Esophagus squamous epithelium (tissue), 5 donors: ENCODE measurements at regions not wholly inside any gene's neighbourhood (a gene's known extent, or its start where the extent isn't known, plus 50 kb on each side); places are given as distances from the start of the nearest gene placed in this dataset.

ENCODE experiments used
- DNase-seq: peaks from one replicate; lab custom pipeline; 2025; lab: John Stamatoyannopoulos, UW
- H3K27ac ChIP-seq, 4 donors: fragments of 200-600 bp; sonication (generic); one replicate each; pipeline ENCODE4 v1.5.1; 2016 to 2019; ENCODE audit warnings: mild to moderate bottlenecking in 1 of 4
- H3K27me3 ChIP-seq, 4 donors: fragments of 200-600 bp; sonication (generic); 1 replicate in 3 of 4; 2 replicates in 1 of 4; pipeline versions ENCODE4 v1.5.1 to v1.6.0; 2017 to 2021; ENCODE audit warnings: antibody characterized with exemption in 1 of 4
- H3K36me3 ChIP-seq, 3 donors: fragments of 200-600 bp; sonication (generic); one replicate each; pipeline ENCODE4 v1.5.1; 2016 to 2019
- H3K4me1 ChIP-seq, 3 donors: fragments of 200-600 bp; sonication (generic); one replicate each; pipeline ENCODE4 v1.5.1; 2017 to 2019
- H3K4me3 ChIP-seq, 4 donors: fragments of 200-600 bp; sonication (generic); 1 replicate in 3 of 4; 2 replicates in 1 of 4; pipeline ENCODE4 v1.5.1; 2016 to 2019; ENCODE audit warnings: mild to moderate bottlenecking in 2 of 4, moderate library complexity in 1 of 4
- H3K9me3 ChIP-seq, 3 donors: fragments of 200-600 bp; sonication (generic); one replicate each; pipeline ENCODE4 v1.5.1; 2016 to 2019
- CTCF ChIP-seq, 6 experiments: fragments of 450-650 bp in 4 of 6; fragments of 200-600 bp in 2 of 6; sonication (generic) in 2 of 6; IDR thresholded peaks; one replicate each; pipeline ENCODE4 v1.5.1; 2016 to 2019; ENCODE audit warnings: antibody characterized with exemption in 6 of 6, mild to moderate bottlenecking in 4 of 6, moderate library complexity in 4 of 6
- POLR2A ChIP-seq, 4 donors: fragments of 450-650 bp; IDR thresholded peaks; one replicate each; pipeline ENCODE4 v1.6.1; 2017; ENCODE audit warnings: antibody characterized with exemption in 4 of 4, mild to moderate bottlenecking in 4 of 4, moderate library complexity in 3 of 4
- WGBS, 2 donors: methylation state at CpG; one replicate each; pipeline ENCODE4 v1.1.5; 2018; 5-methylcytosine and 5-hydroxymethylcytosine counted together
- intact Hi-C: fragments of 100-400 bp; cut with DNase I; formaldehyde crosslinking; loops from one replicate; pipeline ENCODE4 v1.15.0; 2022
- donor health status: DM: yes; HTN: yes; CAD: no.

GRCh38 chr18:39911716-39912115 lies 2043.3 kb upstream of the PIK3C3 start:
- no peaks in the 10 kb centered on the region for H3K9me3 ChIP-seq
- H3K4me3 ChIP-seq: no peak overlapping the region
- TF ChIP-seq POLR2A (IDR thresholded peaks at IDR 0.05) (no peak), CTCF (IDR thresholded peaks at IDR 0.05) (no peak)
- DNase-seq: no peak
- H3K27ac ChIP-seq: no peak overlapping the region
- H3K27me3 ChIP-seq: no peaks in the 10 kb centered on the region
- H3K4me1 ChIP-seq: peaks cover 0 to 18% (median 0%) of the 10 kb centered on the region in 3 donors
- intact Hi-C loops: no loop called here
- no peaks in the 10 kb centered on the region for H3K36me3 ChIP-seq

GRCh38 chr18:39909706-39910105 lies 2045.3 kb upstream of the PIK3C3 start:
- WGBS, 2 donors: 23 to 31% methylated on average over 4 of the region's 4 CpGs
- no peak overlapping the region for H3K4me3 ChIP-seq
- no peaks in the 10 kb centered on the region for H3K36me3 ChIP-seq
- no peaks in the 10 kb centered on the region for H3K9me3 ChIP-seq
- intact Hi-C loops: no loop called here
- peaks cover 0 to 16% (median 0%) of the 10 kb centered on the region in 3 donors for H3K4me1 ChIP-seq
- no peak overlapping the region for H3K27ac ChIP-seq
- no peaks in the 10 kb centered on the region for H3K27me3 ChIP-seq
- DNase-seq: no peak
- no peak for TF ChIP-seq POLR2A (IDR thresholded peaks at IDR 0.05)
- TF ChIP-seq CTCF (IDR thresholded peaks at IDR 0.05): no peak

DNA sequence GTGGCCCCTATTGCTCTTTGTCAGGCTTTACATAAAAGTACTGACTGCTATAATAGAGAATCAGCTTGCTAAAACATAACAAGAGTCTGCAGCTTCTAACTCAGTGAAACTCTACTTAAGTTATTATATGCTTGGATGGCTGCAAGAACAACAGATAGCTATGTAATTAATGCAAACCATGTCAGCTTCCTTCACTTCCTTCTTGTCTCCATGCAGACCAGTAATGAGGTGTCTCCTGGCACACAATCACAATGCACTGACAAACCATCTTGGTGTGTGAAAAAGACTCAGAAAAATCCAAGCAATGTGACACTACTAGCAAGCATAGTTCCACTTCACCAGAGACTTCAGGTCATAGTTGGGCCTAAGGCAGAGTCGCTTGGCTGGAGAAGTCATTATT lies 2068.9 kb upstream of the PIK3C3 start:
- intact Hi-C loops: no loop called here
- Histone ChIP-seq H3K27ac (no peak overlapping the region), H3K4me3 (no peak overlapping the region), H3K36me3 (no peaks in the 10 kb centered on the region), H3K4me1 (no peaks in the 10 kb centered on the region), H3K9me3 (no peaks in the 10 kb centered on the region), H3K27me3 (no peaks in the 10 kb centered on the region)
- DNase-seq: no peak
- TF ChIP-seq POLR2A (IDR thresholded peaks at IDR 0.05): no peak
- no peak for TF ChIP-seq CTCF (IDR thresholded peaks at IDR 0.05)
- WGBS, 2 donors: 80 to 94% methylated on average over 1 of the region's 1 CpG

GRCh38 chr18:39872651-39873050 lies 2082.4 kb upstream of the PIK3C3 start:
- WGBS, 2 donors: 35 to 50% methylated on average over 1 of the region's 1 CpG
- Histone ChIP-seq H3K36me3 (no peaks in the 10 kb centered on the region), H3K4me3 (no peak overlapping the region), H3K9me3 (no peaks in the 10 kb centered on the region), H3K27me3 (no peaks in the 10 kb centered on the region), H3K4me1 (no peaks in the 10 kb centered on the region), H3K27ac (no peak overlapping the region)
- DNase-seq: no peak
- intact Hi-C loops: no loop called here
- TF ChIP-seq CTCF (IDR thresholded peaks at IDR 0.05) (no peak), POLR2A (IDR thresholded peaks at IDR 0.05) (no peak)

- TF ChIP-seq POLR2A (IDR thresholded peaks at IDR 0.05): no peak
- TF ChIP-seq CTCF (IDR thresholded peaks at IDR 0.05): no peak
- no peak for DNase-seq
- H3K4me3 ChIP-seq: no peak overlapping the region
- no peak overlapping the region for H3K27ac ChIP-seq
- WGBS, 2 donors: 41 to 49% methylated on average over 3 of the region's 3 CpGs
- intact Hi-C loops: no loop called here
- H3K9me3 ChIP-seq: no peaks in the 10 kb centered on the region
- no peaks in the 10 kb centered on the region for H3K36me3 ChIP-seq
- H3K27me3 ChIP-seq: no peaks in the 10 kb centered on the region
- H3K4me1 ChIP-seq: no peaks in the 10 kb centered on the region
Observed at GRCh38 chr18:39871961-39872360, 2083.1 kb upstream of the PIK3C3 start.
